Epithelial cell of esophagus (primary cell): ENCODE measurements at regions not wholly inside any gene's neighbourhood (a gene's known extent, or its start where the extent isn't known, plus 50 kb on each side); places are given as distances from the start of the nearest gene placed in this dataset.
A peak's percentile ranks its signal among the peaks of the same experiment; 100 is the strongest.

Experiments used
- DNase-seq: peaks from one replicate; pipeline ENCODE4 v3.0.0; 2010; ENCODE audit warnings: low read depth
- H3K4me3 ChIP-seq: 2 replicates; pipeline ENCODE4 v1.5.1; 2011; ENCODE audit warnings: mild to moderate bottlenecking, low read length, control low read depth
- TF ChIP-seq, protein P1 (sequence below): IDR thresholded peaks from 2 replicates; pipeline ENCODE4 v1.5.1; 2011; ENCODE audit warnings: low read depth, mild to moderate bottlenecking, low read length, control low read depth, inconsistent platforms; ENCODE audit not compliant: insufficient read depth; ENCODE audit errors: missing control alignments

DNA sequence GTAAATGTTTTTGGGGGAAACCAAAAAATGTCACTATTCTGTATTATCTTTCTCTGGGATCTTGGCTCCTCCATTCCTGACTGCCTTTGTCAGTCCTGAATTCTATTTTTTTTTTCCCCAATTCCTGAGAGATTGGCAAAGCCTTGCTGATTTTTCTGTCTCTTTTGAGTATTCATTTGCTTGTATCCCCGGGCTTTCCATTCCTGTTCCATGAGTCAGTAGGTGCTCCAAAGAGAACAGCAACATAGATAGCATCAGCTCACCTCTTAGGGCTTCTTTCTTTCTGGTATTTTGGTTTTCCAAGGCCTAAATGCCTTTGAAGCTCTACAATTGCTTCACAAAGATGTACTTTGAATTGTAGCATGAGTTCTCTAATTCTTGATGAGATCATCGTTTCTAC lies 271.7 kb upstream of the LRRC3B start:
- TF ChIP-seq, protein P1, sequence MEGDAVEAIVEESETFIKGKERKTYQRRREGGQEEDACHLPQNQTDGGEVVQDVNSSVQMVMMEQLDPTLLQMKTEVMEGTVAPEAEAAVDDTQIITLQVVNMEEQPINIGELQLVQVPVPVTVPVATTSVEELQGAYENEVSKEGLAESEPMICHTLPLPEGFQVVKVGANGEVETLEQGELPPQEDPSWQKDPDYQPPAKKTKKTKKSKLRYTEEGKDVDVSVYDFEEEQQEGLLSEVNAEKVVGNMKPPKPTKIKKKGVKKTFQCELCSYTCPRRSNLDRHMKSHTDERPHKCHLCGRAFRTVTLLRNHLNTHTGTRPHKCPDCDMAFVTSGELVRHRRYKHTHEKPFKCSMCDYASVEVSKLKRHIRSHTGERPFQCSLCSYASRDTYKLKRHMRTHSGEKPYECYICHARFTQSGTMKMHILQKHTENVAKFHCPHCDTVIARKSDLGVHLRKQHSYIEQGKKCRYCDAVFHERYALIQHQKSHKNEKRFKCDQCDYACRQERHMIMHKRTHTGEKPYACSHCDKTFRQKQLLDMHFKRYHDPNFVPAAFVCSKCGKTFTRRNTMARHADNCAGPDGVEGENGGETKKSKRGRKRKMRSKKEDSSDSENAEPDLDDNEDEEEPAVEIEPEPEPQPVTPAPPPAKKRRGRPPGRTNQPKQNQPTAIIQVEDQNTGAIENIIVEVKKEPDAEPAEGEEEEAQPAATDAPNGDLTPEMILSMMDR, result no peak
- H3K4me3 ChIP-seq, result no peak overlapping the region
- DNase-seq, result peak; percentile 10

DNA sequence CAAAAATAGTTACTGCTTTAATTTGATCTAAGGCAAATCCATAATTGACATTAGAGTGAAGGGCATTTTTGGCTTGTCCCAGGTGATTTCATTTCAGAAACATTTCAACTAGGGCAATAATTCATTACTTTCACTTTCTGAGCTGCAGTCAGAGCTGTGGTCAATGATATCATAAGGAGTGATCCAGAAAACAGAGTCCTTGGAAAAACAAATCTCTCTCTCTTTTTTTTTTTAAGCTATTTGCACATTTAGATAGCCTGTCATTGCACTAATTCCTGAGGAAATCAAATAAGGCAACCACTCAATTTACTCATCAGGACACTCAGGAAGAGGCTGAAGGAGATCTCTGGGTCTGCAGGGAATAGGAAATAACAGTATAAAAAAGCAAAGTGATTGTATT lies 269.5 kb upstream of the LRRC3B start:
- no peak overlapping the region for H3K4me3 ChIP-seq
- no peak for DNase-seq
- TF ChIP-seq, protein P1, result no peak

DNA sequence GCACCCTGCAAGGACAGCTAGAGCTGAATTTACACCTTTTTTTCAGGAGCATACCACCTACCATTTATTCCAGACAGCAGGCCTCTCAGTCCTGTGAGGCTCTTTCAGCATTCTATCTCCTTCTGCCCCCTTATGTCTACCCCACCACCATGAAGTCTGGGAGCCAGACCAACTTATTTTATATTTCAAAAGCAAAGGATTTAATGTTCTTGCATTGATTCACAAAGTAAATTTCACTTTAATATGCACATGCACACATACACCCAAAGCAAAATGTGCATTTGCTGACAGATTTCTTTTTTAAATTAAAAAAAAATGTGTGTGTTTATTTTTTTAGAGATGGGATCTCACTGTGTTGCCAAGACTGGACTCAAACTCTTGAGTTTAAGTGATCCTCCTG lies 264.2 kb upstream of the LRRC3B start:
- TF ChIP-seq, protein P1, result no peak
- no peak for DNase-seq
- H3K4me3 ChIP-seq, result no peak overlapping the region

DNA sequence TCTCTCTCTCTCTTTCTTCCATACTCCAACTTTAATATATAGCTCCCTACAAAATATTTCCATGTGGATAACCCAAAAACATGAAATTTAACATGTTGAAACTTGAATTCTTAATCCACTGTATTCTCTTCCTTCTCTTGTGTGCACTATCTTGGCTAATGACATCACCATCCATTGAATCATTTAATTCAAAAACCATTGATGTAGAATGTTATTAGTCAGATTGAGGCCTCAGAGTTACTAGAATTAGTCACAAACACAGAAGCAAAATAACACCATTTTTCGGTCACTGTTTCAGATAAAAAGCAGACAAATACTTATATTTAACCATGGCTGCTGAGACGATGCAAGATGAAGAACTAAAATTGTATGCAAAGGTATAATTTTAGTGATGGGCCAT lies 256.9 kb upstream of the LRRC3B start:
- peak; percentile 49 for DNase-seq
- TF ChIP-seq, protein P1, result no peak
- no peak overlapping the region for H3K4me3 ChIP-seq

DNA sequence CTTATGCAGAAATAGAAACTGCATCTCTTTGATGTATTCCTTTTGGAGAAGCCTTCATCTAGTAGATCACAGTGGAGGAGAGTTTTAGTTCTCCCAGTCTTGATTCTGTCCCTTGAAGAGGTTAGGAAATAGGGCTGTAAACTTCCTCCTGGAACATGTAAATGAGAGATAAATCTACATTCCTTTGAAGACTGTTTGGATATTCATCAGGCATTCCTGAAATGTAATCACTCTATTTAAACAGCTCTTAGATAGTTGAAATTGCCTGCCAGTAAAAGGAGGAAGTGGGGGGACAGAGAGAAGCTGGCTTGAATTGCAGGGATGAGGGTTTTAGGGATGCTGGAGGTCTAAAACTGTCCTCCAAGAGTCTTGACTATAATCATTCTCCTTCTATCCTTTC lies 254.3 kb upstream of the LRRC3B start:
- TF ChIP-seq, protein P1, result no peak
- no peak overlapping the region for H3K4me3 ChIP-seq
- no peak for DNase-seq

DNA sequence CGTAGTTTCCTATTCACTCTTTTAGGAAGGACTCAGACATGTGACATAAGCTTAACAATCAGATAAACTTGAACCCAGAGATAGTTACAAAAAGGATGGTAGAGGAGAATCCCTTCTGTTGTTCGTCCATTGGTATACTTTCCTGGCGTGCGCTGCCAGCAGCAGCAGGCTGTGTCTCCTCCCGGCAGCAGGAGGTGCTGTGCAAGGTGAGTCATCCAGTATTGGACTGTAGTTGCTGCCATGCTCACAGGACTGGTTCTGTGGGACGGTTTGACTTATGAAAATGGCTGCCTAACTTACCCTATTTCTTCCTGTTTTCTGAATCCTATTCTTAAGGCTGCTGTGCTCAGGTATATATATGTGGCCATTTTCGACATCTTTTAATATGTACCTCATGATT lies 253.4 kb upstream of the LRRC3B start:
- H3K4me3 ChIP-seq, result no peak overlapping the region
- TF ChIP-seq, protein P1, result no peak
- DNase-seq, result peak; percentile 18

DNA sequence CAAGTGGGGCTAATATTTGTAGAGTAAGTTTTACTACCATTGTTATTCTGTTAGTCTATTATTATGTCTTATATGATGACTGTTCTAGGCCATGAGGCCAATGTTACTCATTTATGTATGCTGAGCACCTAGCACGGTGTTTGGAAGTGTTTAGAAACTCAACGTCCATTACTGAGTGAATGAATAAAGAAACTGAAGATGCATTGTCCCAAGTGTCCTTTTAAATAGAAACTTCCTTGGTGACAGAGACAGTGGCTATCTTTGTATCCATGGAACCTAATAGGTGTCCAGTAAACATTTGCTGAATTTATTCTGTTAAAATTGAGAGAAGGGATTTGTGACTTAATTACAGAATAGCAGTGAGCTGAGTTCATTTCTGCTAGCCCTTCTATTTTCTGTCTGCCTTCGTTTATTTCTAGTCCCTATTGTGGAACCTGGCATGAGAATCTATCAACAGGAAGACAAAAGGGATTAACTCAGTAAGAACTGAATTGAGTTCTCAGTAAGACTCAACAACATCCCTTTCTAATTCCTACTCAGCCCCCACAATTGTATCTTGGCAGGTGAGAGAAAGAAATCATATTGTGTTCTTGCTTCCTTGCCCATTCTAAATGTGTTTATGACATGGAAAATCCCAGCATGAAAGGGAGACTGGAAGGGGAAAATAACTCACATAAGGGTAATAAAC lies 246.6 kb upstream of the LRRC3B start:
- no peak for DNase-seq
- H3K4me3 ChIP-seq, result no peak overlapping the region
- TF ChIP-seq, protein P1, result no peak
